ENCODE measurements at regions not wholly inside any gene's neighbourhood (a gene's known extent, or its start where the extent isn't known, plus 50 kb on each side); places are given as distances from the start of the nearest gene placed in this dataset.

DNA sequence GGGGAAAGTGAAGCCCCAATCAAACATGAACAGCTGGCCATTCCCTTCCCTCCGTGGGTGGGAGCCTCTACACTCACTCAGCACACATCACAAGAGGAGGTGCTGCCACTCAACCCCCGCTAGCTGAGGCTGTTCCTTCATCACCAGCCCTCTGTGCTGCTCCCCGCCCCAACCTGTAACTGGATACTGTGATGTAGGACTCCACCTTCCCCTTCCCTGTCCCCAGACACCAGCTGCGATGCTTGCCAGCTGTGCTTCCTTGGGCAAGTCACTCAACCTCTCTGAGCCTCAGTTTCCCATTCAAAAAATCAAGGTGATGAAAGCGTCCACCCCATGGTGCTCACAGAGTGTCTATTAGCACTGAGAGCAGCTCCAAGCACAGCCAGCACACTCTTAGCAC is 273.2 kb downstream of the MRTFB start:
- TF ChIP-seq BHLHE40 (IDR thresholded peaks at IDR 0.05; ENCODE audit: low read depth, low read length), result no peak
- no peak for TF ChIP-seq CEBPB (IDR thresholded peaks at IDR 0.05; ENCODE audit: low read depth, low read length)
- no peak for TF ChIP-seq POLR2A (IDR thresholded peaks at IDR 0.05; ENCODE audit: low read depth, low read length)
- no peak for TF ChIP-seq RAD21 (IDR thresholded peaks at IDR 0.05; ENCODE audit: low read length)
- no peak for TF ChIP-seq RFX5 (IDR thresholded peaks at IDR 0.05; ENCODE audit: low read depth, low read length)
- TF ChIP-seq CTCF (conservative IDR thresholded peaks at IDR 0.05; ENCODE audit: low read depth, low read length), result no peak
- no peak for TF ChIP-seq MAZ (IDR thresholded peaks at IDR 0.05; ENCODE audit: borderline replicate concordance, low read depth, low read length)
- TF ChIP-seq NFE2L2 (IDR thresholded peaks at IDR 0.05; ENCODE audit: low read depth, low read length), result no peak
- no peak for TF ChIP-seq USF2 (IDR thresholded peaks at IDR 0.05; ENCODE audit: low read depth, low read length)
- TF ChIP-seq SMC3 (IDR thresholded peaks at IDR 0.05; ENCODE audit: low read depth, low read length), result no peak
- TF ChIP-seq, protein P1, sequence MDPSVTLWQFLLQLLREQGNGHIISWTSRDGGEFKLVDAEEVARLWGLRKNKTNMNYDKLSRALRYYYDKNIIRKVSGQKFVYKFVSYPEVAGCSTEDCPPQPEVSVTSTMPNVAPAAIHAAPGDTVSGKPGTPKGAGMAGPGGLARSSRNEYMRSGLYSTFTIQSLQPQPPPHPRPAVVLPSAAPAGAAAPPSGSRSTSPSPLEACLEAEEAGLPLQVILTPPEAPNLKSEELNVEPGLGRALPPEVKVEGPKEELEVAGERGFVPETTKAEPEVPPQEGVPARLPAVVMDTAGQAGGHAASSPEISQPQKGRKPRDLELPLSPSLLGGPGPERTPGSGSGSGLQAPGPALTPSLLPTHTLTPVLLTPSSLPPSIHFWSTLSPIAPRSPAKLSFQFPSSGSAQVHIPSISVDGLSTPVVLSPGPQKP (IDR thresholded peaks at IDR 0.05; ENCODE audit: borderline replicate concordance, low read depth, low read length), result no peak
- no peak for TF ChIP-seq FOS (IDR thresholded peaks at IDR 0.05; ENCODE audit: low read depth, low read length)
- no peak for TF ChIP-seq CHD1 (IDR thresholded peaks at IDR 0.05; ENCODE audit: low read depth, low read length)
- TF ChIP-seq MXI1 (IDR thresholded peaks at IDR 0.05; ENCODE audit: borderline replicate concordance, low read depth, low read length), result no peak
- no peak for TF ChIP-seq MAFK (IDR thresholded peaks at IDR 0.05; ENCODE audit: low read depth, low read length)
- TF ChIP-seq RCOR1 (IDR thresholded peaks at IDR 0.05; ENCODE audit: insufficient replicate concordance, low read length), result no peak
- no peak overlapping the region for H3K27ac ChIP-seq (ENCODE audit: insufficient read depth, low read length)

More for the DNA sequence above, 273.2 kb downstream of the MRTFB start:
- Histone ChIP-seq H3K4me1 (ENCODE audit: control insufficient read depth, insufficient read depth, low read length) (no peaks in the 10 kb centered on the region), H2BK15ac (ENCODE audit: low read depth, low read length) (no peak overlapping the region), H3K23ac (ENCODE audit: low read depth, low read length) (no peak overlapping the region), H4K91ac (ENCODE audit: insufficient read depth, low read depth, low read length) (no peak overlapping the region), H3K27me3 (ENCODE audit: control insufficient read depth, insufficient read depth, low read length) (no peaks in the 10 kb centered on the region), H3K14ac (replicated peaks; ENCODE audit: low read depth, low read length) (no peak overlapping the region), H2AK5ac (ENCODE audit: low read depth, low read length) (no peak overlapping the region; the same call in 1 of the 2 replicates), H3K4me3 (ENCODE audit: insufficient read depth, low read depth, low read length) (no peak overlapping the region), H4K5ac (ENCODE audit: low read depth, low read length) (no peak overlapping the region), H2AFZ (replicated peaks; ENCODE audit: low read length, poor library complexity) (no peak overlapping the region), H2BK5ac (ENCODE audit: low read depth, low read length, poor library complexity, severe bottlenecking) (no peak overlapping the region), H2BK120ac (ENCODE audit: low read depth, low read length) (no peak overlapping the region), H3K18ac (ENCODE audit: low read depth, low read length) (no peak overlapping the region), H3K4ac (ENCODE audit: low read depth, low read length) (no peak overlapping the region), H3K79me1 (ENCODE audit: low read depth in 1 of 2, low read length in 2 of 2) (no peaks in the 10 kb centered on the region), H2AK9ac (replicated peaks; ENCODE audit: low read depth, low read length, poor library complexity) (no peak overlapping the region), H3K9ac (ENCODE audit: low read depth, low read length) (no peak overlapping the region), H3K9me1 (ENCODE audit: insufficient read depth, low read length) (no peaks in the 10 kb centered on the region), H4K20me1 (ENCODE audit: insufficient read depth, low read length) (no peaks in the 10 kb centered on the region), H4K8ac (ENCODE audit: low read depth in 2 of 2, low read length in 2 of 2) (no peak overlapping the region), H3K36me3 (ENCODE audit: control insufficient read depth, insufficient read depth, low read length) (no peaks in the 10 kb centered on the region), H2BK20ac (ENCODE audit: low read depth, low read length) (no peak overlapping the region), H3K9me3 (ENCODE audit: control insufficient read depth, insufficient read depth, low read length) (peaks cover 5% of the 10 kb centered on the region), H3K4me2 (ENCODE audit: low read depth, low read length) (no peak overlapping the region), H3K56ac (ENCODE audit: extremely low read depth, insufficient read depth, low read length) (no peak overlapping the region)
- no TSS peak for BruUV-seq (replicated peaks)
- DNase-seq (peak; percentile 11), ATAC-seq (ENCODE audit: low read depth) (no peak)
- dilution Hi-C loops (cut with HindIII; ENCODE audit: low sequenced_read_pairs, unreplicated experiment), result no loop called here
- intact Hi-C loops (cut with micrococcal nuclease), result no loop called here
- in situ Hi-C loops (cut with MboI; ENCODE audit: low sequenced_read_pairs), result no loop called here
- WGBS, 2 experiments (ENCODE audit: extremely low coverage in 2 of 2, insufficient read length in 1 of 2), result 40% methylated on average over 2 of the region's 5 CpGs; no CpG with 5 or more reads in 1 of the 2 experiments
- CTCF ChIA-PET, result no interaction called here
- POLR2A ChIA-PET (ENCODE audit: unreplicated experiment), result interaction anchor here (0.6 kb wide), 1 partner anchor 10 kb away, joined by 6 read pairs; no protein-coding TSS in a partner anchor
